Right hindlimb (tissue), 1 donor: ENCODE measurements at regions not wholly inside any gene's neighbourhood (a gene's known extent, or its start where the extent isn't known, plus 50 kb on each side); places are given as distances from the start of the nearest gene placed in this dataset.
A peak's percentile ranks its signal among the peaks of the same experiment; 100 is the strongest.
"Not testable (repeated sequence)": the region's sequence is repeated elsewhere in the genome, so short reads cannot be mapped to it uniquely, and the experiment has no call there.

ENCODE experiments used
- DNase-seq: peaks from one replicate; pipeline ENCODE4 v3.0.0-alpha.2; 2018

GRCh38 chr7:138169441-138169851, 93.2 kb downstream of the AKR1D1 start:
- no peak for DNase-seq

GRCh38 chr7:138170298-138170697, 94.0 kb downstream of the AKR1D1 start:
- no peak for DNase-seq

GRCh38 chr7:138170959-138171703, 94.9 kb downstream of the AKR1D1 start:
- no peak for DNase-seq

- no peak for DNase-seq
Observed at GRCh38 chr7:138173548-138173947, 97.3 kb downstream of the AKR1D1 start.

DNA sequence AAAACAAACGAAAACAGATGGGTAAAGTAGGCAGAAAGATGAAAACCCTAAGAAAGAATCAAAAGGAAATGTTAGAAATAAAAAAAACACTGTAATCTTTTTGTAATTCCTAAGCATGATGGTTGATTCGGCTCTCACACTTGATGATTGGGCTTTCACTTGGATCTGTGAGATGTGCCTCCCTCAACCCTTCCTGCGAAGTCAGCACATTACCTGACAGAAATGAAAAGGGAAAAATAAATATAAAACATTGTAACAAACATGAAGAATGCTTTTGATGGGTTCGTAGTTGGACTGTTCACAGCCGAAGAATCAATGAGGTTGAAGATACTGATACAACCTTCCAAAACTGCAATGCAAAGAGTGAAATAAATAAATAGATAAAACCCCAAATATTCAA, 99.8 kb downstream of the AKR1D1 start:
- DNase-seq: no peak

DNA sequence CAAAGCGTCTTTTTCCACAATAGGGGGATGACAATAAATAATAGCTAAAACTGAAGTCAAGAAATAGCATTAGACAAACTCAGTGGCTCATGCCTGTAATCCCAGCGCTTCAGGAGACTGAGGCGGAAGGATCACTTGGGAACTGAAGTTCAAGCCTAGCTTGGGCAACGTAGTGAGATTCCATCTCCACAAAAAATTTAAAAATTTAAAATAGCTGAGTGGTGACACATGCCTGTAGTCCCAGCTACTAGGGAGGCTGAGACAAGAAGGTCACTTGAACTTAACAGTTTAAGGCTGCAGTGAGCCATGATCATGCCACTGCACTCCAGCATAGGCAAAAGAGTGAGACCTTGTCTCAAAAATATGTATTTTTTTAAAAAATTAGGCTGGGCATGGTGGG, 107.9 kb downstream of the AKR1D1 start:
- DNase-seq: no peak

DNA sequence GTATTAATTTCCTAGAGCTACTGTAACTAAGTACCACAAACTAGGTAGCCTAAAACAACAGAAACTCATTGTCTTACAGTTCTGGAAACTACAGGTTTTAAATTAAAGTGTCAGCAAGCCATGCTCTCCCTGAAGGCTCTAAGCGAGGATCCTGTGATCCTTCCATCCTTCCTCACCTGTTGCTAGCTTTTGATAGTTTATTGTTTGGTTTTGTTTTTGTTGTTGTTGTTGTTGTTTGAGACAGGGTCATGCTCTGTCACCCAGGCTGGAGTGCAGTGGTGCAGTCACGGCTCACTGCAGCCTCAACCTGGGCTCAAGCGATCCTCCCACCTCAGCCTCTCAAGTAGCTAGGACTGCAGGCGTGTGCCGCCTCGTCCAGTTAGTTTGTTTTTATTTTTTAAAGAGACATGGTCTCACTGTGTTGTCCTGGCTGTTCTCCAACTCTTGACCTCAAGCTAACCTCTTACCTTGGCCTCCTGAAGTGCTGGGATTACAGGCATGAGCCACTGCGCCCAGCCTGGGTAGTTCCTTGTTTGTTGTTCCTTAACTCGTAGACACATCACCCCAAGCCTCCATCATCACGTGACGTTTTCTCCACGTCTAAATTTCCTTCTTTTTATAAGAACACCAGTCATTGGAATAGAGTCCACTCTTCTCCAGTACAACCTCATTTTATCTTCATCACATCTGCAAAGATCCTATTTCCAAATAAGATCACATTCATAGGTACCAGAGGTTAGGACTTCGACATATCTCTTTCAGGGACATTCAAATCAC, 109.1 kb downstream of the AKR1D1 start:
- DNase-seq: no peak

DNA sequence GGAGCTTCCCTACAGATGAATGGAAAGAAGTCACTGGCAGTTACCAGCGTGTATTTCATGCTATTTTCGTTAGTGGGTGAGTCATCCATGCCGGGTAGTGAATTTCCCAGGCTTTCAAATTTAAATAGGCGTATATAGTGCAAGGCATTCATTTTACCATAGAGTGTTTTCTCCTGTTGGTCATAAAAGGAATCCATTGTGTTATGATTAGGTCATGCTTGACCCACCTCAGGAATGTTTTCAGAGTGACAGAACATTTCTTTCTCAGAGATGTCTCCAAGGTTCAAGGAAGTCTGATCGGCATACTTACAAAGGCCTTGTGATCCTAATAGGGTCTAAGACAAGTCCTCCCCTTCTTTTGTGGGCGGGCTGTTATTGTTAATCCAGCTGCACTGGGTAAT, 110.7 kb downstream of the AKR1D1 start:
- peak; percentile 29 for DNase-seq

DNA sequence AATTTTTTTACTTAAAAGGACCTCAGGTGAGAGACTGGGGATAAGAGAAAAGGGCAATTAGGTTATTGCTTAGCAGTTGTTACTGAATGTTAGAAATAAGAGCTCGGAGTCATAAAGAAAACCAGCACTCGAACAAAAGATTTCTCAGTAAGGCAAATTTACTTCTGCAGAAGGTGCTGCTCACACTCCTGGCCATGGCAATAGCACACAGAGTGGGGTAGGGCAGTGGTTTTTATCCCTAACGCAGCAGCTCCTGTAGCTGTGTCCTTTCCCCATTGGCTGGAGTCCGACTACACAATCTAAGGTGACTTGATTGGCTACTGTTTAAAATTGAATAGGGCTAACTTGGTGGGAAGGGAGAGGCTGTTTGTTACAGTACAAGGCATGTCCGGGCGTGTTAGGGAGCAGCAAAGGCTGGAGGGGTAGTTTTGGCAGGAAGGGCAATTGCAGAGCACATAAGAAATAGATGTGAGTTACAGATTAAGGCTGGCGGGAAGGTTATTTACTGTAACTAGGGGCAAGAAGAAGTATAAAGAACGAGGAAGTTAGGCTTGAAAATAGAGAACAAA, 112.1 kb downstream of the AKR1D1 start:
- no peak for DNase-seq

DNA sequence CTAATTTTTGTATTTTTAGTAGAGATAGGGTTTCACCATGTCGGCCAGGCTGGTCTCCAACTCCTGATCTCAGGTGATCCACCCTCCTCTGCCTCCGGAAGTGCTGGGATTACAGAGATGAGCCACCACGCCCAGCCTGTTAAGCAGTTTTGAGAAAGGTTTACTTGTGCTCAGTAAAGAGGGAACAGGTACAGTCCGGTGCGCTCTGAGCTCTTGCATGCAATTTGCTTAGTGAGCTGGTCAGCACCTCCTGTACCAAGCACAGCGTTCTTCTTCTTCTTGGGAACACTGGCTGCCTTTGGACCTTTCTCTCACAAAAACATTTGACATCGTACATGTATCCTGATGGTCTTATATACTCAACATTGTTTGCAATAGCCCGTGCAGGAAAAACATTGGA, 118.3 kb downstream of the AKR1D1 start:
- no peak for DNase-seq

DNA sequence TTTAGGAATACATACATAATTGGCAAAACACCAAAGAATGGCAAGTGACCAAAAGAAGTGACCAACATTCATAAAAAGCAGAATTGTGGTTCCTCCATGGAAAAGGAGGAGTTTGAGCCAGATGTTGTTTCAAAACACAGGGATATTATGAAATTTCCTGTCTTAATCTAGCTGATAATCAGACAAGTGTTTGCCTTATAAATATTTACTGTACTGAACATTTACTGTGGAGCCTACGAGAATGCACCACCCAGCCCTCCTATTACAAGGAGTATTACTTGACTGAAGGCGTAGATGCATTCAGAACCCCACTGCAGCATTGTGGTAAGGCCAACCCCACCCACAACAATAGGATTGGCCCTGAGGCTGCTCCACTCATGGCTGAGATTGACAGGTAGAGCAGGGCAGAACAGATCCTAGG, 118.9 kb downstream of the AKR1D1 start:
- no peak for DNase-seq

GRCh38 chr7:138196503-138196946, 120.3 kb downstream of the AKR1D1 start:
- DNase-seq: not testable (repeated sequence)

- DNase-seq: no peak
Observed at GRCh38 chr7:138196971-138197896, 121.0 kb downstream of the AKR1D1 start.

GRCh38 chr7:138204285-138204981, 128.2 kb downstream of the AKR1D1 start:
- DNase-seq: no peak

- no peak for DNase-seq
Observed at GRCh38 chr7:138204982-138205298, 128.7 kb downstream of the AKR1D1 start.

DNA sequence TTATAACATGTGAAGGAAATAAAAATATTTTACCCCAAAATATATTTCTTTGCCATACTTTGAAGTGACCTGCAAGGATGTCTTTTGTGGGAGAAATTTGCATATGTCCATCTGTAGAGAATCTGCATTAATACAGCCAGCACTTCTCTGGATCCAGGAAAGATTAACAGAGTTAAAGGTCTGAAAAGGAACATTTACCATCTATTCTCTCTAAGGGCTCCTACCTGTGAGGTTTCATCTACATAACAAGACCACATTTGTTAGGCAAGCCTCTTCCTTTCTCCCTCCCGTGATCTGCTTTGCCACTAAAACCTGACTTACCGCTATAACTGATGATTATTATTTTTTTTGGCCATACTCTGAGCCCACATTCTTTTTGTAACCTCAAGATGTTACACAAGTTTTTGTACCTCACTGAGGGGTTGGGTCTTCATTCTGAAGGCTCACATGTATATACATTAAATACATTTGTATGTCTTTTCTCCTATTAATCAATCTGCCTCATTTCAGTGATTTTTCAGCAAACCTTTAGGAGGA, 129.4 kb downstream of the AKR1D1 start:
- no peak for DNase-seq

DNA sequence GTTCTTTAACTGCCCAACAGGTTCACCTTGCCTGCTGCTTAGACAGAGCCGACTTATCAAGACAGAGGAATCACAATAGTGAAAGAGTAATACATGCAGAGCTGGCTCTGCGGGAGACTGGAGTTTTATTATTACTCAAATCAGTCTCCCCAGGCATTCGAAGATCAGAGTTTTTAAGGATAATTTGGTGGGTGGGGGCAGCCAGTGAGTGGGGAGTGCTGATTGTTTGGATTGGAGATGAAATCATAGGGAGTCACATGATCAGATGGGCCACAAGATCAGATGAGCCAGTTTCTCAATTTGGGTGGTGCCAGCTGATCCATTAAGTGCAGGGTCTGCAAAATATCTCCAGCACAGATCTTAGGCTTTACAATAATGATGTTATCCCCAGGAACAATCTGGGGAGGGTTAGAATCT, 131.3 kb downstream of the AKR1D1 start:
- no peak for DNase-seq

GRCh38 chr7:138208142-138208570, 131.9 kb downstream of the AKR1D1 start:
- DNase-seq: no peak

DNA sequence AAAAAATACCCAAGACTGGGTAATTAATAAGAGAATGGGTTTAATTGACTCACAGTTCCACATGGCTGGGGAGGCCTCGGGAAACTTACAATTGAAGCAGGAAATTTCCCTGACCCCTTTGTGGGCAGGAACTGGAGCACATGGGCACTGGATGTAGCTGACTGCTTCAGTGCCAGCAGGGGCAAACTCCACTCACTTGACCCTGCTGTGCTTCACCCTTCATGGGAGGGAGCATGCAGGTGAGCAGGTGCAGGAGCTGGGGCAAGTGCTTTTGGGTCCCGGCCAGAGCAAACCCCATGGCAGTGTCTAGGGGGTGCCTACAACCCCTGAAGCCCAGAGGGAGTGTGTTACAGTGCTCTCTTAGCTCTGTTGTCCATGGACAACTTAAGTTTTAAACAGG, 132.6 kb downstream of the AKR1D1 start:
- no peak for DNase-seq

DNA sequence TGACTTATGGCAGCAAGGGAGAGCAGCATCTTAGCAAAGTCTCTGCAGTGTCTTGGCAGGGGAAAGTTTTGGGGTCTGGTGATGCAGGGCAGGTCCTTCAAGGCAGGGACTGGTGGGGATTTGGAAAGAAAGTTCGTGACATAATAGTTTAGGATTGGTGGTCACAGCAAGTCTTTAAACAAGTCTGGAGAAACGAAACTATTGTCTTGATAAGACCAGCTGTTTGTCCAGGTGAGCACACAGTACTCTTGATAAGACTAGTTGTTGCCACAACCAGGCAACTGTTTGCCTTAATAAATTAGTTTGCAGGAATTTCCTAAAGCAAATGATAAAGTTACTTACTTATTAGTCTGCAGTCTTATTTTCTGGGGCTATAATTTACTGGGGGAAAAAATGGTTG, 136.1 kb downstream of the AKR1D1 start:
- DNase-seq: no peak

- DNase-seq: no peak
Observed at GRCh38 chr7:138214926-138215325, 138.7 kb downstream of the AKR1D1 start.

GRCh38 chr7:138220321-138220720, 144.1 kb downstream of the AKR1D1 start:
- not testable (repeated sequence) for DNase-seq
